DOHH2 (cell line): ENCODE measurements at regions not wholly inside any gene's neighbourhood (a gene's known extent, or its start where the extent isn't known, plus 50 kb on each side); places are given as distances from the start of the nearest gene placed in this dataset.

Experiments
- H3F3A ChIP-seq: fragments of 200-600 bp; sonication (generic), shearing (Covaris generic); 2 replicates; pipeline ENCODE4 v1.6.0; 2016; ENCODE audit warnings: antibody characterized with exemption, mild to moderate bottlenecking; ENCODE audit not compliant: control insufficient read depth, insufficient read depth
- H3K27ac ChIP-seq: fragments of 200-600 bp; sonication (generic); 2 replicates; pipeline ENCODE4 v1.5.1; 2014; ENCODE audit warnings: low read depth, mild to moderate bottlenecking, low read length, moderate library complexity
- H3K27me3 ChIP-seq: fragments of 200-600 bp; sonication (generic); 2 replicates; pipeline ENCODE4 v1.6.1; 2014; ENCODE audit warnings: mild to moderate bottlenecking, low read length, mixed read lengths; ENCODE audit not compliant: control insufficient read depth
- H3K36me3 ChIP-seq: fragments of 200-600 bp; sonication (generic); 2 replicates; pipeline ENCODE4 v1.6.1; 2014; ENCODE audit warnings: mild to moderate bottlenecking, low read length, moderate library complexity, mixed read lengths; ENCODE audit not compliant: control insufficient read depth
- H3K4me1 ChIP-seq: fragments of 200-600 bp; sonication (generic); 2 replicates; pipeline ENCODE4 v1.6.1; 2014; ENCODE audit warnings: mild to moderate bottlenecking, low read length, mixed read lengths; ENCODE audit not compliant: control insufficient read depth
- H3K4me2 ChIP-seq: fragments of 200-600 bp; sonication (generic); 2 replicates; pipeline ENCODE4 v1.6.0; 2014; ENCODE audit warnings: mild to moderate bottlenecking, low read length, moderate library complexity
- H3K4me3 ChIP-seq: fragments of 200-600 bp; sonication (generic); 2 replicates; pipeline ENCODE4 v1.5.1; 2014; ENCODE audit warnings: mild to moderate bottlenecking, low read length, mixed read lengths
- H3K79me2 ChIP-seq: fragments of 200-600 bp; sonication (generic); 2 replicates; pipeline ENCODE4 v1.6.1; 2014; ENCODE audit warnings: mild to moderate bottlenecking, low read length, mixed read lengths; ENCODE audit not compliant: control insufficient read depth
- H3K9me2 ChIP-seq: fragments of 200-600 bp; sonication (generic); replicated peaks from 2 replicates; pipeline ENCODE4 v1.6.1; 2014; ENCODE audit warnings: mild to moderate bottlenecking, low read length, mixed read lengths; ENCODE audit not compliant: control insufficient read depth
- H3K9me3 ChIP-seq: fragments of 200-600 bp; sonication (generic); 2 replicates; pipeline ENCODE4 v1.6.1; 2014; ENCODE audit warnings: antibody characterized with exemption, low read length, mixed read lengths; ENCODE audit not compliant: control insufficient read depth, insufficient read depth
- H4K20me1 ChIP-seq: fragments of 200-600 bp; sonication (generic); 2 replicates; pipeline ENCODE4 v1.6.0; 2014; ENCODE audit warnings: low read depth, mild to moderate bottlenecking, antibody characterized with exemption, low read length, moderate library complexity; ENCODE audit not compliant: control insufficient read depth, insufficient read depth
- EZH2phosphoT487 ChIP-seq: fragments of 200-600 bp; sonication (generic); IDR thresholded peaks from 2 replicates; pipeline ENCODE4 v1.6.1; 2017; ENCODE audit warnings: borderline replicate concordance, mild to moderate bottlenecking, antibody characterized with exemption, low read length, moderate library complexity, mixed read lengths
- TF ChIP-seq, protein P1 (sequence below): fragments of 200-600 bp; sonication (generic); IDR thresholded peaks from one replicate; pipeline ENCODE4 v1.5.1; 2014; ENCODE audit warnings: antibody characterized with exemption, mild to moderate bottlenecking, low read depth, low read length; ENCODE audit not compliant: poor library complexity, severe bottlenecking

DNA sequence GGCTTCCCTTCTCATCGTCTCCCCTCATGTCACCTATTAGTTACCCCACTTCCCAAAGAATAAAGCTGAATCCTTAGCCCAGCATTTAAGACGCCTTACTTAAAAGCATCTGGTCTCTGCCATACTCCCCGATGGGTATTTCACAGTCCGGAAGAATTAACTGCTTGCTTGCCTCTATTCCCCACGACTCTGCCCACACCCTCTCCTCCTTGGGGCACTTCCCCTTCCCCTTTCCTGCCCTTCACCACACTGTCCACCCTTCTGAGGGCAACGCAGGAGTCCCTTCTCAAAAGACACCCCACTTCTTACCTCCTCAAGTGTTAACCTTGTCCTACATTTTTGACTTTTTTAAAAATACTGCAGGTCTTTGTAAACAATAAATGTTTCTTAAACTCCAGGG lies 60.1 kb upstream of the RMP24 start:
- Histone ChIP-seq H3K79me2 (no peaks in the 10 kb centered on the region), H3K4me2 (no peak overlapping the region), H3K4me1 (no peaks in the 10 kb centered on the region), H3K4me3 (no peak overlapping the region), H3K27ac (no peak overlapping the region), H3F3A (no peaks in the 10 kb centered on the region), H3K9me2 (no peaks in the 10 kb centered on the region), H3K9me3 (no peaks in the 10 kb centered on the region), H3K36me3 (no peaks in the 10 kb centered on the region), H3K27me3 (peaks cover 2% of the 10 kb centered on the region; the same call in 1 of the 2 replicates), H4K20me1 (no peaks in the 10 kb centered on the region)
- TF ChIP-seq EZH2phosphoT487 = no peak
- TF ChIP-seq, protein P1, sequence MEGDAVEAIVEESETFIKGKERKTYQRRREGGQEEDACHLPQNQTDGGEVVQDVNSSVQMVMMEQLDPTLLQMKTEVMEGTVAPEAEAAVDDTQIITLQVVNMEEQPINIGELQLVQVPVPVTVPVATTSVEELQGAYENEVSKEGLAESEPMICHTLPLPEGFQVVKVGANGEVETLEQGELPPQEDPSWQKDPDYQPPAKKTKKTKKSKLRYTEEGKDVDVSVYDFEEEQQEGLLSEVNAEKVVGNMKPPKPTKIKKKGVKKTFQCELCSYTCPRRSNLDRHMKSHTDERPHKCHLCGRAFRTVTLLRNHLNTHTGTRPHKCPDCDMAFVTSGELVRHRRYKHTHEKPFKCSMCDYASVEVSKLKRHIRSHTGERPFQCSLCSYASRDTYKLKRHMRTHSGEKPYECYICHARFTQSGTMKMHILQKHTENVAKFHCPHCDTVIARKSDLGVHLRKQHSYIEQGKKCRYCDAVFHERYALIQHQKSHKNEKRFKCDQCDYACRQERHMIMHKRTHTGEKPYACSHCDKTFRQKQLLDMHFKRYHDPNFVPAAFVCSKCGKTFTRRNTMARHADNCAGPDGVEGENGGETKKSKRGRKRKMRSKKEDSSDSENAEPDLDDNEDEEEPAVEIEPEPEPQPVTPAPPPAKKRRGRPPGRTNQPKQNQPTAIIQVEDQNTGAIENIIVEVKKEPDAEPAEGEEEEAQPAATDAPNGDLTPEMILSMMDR = no peak

GRCh38 chr18:35915056-35915455 lies 57.4 kb upstream of the RMP24 start:
- TF ChIP-seq, protein P1 = no peak
- TF ChIP-seq EZH2phosphoT487 = no peak

GRCh38 chr18:35917043-35917442 lies 55.4 kb upstream of the RMP24 start:
- no peak for TF ChIP-seq EZH2phosphoT487
- TF ChIP-seq, protein P1 = no peak
- Histone ChIP-seq H3K27ac (no peak overlapping the region), H4K20me1 (no peaks in the 10 kb centered on the region), H3K4me3 (no peak overlapping the region), H3K27me3 (peaks cover 8% of the 10 kb centered on the region; the same call in 1 of the 2 replicates), H3K9me2 (no peaks in the 10 kb centered on the region), H3K4me2 (no peak overlapping the region), H3K79me2 (no peaks in the 10 kb centered on the region), H3K36me3 (no peaks in the 10 kb centered on the region), H3F3A (no peaks in the 10 kb centered on the region), H3K4me1 (no peaks in the 10 kb centered on the region), H3K9me3 (no peaks in the 10 kb centered on the region)

More at GRCh38 chr18:35915056-35915455, 57.4 kb upstream of the RMP24 start:
- Histone ChIP-seq H3K36me3 (no peaks in the 10 kb centered on the region), H3K9me2 (no peaks in the 10 kb centered on the region), H3K4me3 (no peak overlapping the region), H3F3A (no peaks in the 10 kb centered on the region), H4K20me1 (no peaks in the 10 kb centered on the region), H3K27ac (no peak overlapping the region), H3K27me3 (peaks cover 2% of the 10 kb centered on the region; the same call in 1 of the 2 replicates), H3K9me3 (no peaks in the 10 kb centered on the region), H3K79me2 (no peaks in the 10 kb centered on the region), H3K4me1 (no peaks in the 10 kb centered on the region), H3K4me2 (no peak overlapping the region)

GRCh38 chr18:35918564-35918963 lies 53.9 kb upstream of the RMP24 start:
- no peaks in the 10 kb centered on the region for H3K79me2 ChIP-seq
- H3K36me3 ChIP-seq = no peaks in the 10 kb centered on the region
- H3K27me3 ChIP-seq = peaks cover 15% of the 10 kb centered on the region; the same call in 1 of the 2 replicates
- H4K20me1 ChIP-seq = no peaks in the 10 kb centered on the region
- H3K9me2 ChIP-seq = no peaks in the 10 kb centered on the region
- H3K4me3 ChIP-seq = no peak overlapping the region
- TF ChIP-seq EZH2phosphoT487 = no peak
- TF ChIP-seq, protein P1 = no peak
- no peaks in the 10 kb centered on the region for H3K9me3 ChIP-seq
- H3F3A ChIP-seq = no peaks in the 10 kb centered on the region
- H3K27ac ChIP-seq = no peak overlapping the region
- no peak overlapping the region for H3K4me2 ChIP-seq
- H3K4me1 ChIP-seq = no peaks in the 10 kb centered on the region
